HG03103 (cell line): ENCODE measurements at regions not wholly inside any gene's neighbourhood (a gene's known extent, or its start where the extent isn't known, plus 50 kb on each side); places are given as distances from the start of the nearest gene placed in this dataset.

ENCODE experiments used
- ATAC-seq: cut with Tn5 transposase; IDR thresholded peaks from one replicate; pipeline ENCODE4 v1.9.1; 2021; ENCODE audit warnings: low read depth; ENCODE audit not compliant: unreplicated experiment

DNA sequence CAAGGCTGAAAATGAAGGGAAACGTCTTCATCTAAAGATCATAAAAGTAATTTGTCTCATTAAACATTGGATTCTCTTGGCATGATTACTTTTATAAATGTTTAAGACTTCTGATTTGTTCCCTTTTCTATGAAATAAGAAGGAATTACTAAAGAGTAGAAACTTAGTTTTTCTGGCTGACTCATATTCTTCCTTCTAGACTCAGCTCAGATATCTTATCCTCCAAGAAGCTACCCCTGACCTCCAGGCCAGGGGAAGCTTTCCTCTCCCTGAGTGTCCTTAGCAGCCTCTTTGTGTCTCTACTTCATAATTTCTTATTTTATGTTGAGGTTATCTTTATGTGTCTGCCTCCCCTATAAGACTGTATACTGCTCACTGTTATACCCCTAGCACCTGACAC is 291.9 kb upstream of the STT3B start:
- no peak for ATAC-seq

DNA sequence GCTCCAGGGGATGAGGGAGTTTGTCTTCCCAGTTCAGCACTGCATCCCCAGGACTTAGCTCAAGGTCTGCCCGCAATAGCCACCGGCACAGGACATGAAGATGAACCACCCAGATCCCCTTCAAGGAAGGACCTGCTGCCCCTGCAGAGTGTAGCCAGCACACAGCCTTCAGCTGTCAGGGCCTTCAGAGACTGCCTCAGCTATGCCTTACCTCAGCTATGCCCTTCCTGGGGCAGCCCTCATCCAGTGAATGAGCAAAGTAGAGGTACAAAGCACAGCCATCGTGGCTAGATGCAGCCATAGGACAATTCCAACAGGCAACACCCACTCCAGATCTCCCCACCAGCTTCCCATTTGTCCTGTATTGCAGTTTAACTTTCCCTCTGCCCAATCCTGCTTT is 291.2 kb upstream of the STT3B start:
- no peak for ATAC-seq

DNA sequence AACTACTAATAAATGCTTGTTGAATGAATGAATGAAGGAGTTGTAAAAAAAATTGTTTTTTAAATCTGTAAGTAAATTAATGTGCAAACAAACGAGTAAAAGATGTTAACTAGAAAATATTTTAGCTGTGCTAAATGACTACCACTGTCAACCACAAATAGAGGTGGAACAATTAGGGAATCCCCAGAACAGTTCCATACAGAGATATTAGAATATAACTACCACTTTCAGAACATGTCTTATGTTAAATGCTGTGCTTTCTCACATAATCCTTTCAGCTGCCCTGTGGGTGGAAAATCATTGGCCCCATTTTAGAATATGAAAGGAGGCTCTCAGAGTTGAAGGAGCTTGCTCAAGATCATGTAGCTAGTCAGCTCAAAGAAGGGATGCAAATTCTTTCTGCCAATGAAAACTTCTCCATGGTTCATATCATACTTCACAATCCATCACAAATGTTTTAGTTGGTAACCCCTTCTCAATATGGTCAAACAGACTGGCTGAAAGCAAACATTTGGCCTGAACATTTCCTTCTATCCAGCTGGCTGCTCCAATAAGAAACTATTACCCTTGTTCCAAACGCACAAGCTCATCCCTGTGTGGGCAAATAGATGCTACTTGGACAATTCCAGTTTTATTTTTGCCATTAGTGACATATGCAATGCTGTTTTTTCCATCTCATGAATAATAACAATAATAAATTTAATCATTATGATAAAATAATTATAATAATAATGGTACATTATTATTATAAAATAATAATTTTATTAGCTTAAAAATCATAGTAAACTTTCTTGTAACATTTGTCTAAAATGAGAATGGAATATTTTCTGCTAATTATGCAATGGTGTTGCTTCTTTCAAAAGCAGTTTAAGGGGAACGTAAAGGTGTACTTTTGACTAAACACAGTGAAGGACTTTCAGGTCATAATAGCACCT is 290.4 kb upstream of the STT3B start:
- ATAC-seq: peak; percentile 69

DNA sequence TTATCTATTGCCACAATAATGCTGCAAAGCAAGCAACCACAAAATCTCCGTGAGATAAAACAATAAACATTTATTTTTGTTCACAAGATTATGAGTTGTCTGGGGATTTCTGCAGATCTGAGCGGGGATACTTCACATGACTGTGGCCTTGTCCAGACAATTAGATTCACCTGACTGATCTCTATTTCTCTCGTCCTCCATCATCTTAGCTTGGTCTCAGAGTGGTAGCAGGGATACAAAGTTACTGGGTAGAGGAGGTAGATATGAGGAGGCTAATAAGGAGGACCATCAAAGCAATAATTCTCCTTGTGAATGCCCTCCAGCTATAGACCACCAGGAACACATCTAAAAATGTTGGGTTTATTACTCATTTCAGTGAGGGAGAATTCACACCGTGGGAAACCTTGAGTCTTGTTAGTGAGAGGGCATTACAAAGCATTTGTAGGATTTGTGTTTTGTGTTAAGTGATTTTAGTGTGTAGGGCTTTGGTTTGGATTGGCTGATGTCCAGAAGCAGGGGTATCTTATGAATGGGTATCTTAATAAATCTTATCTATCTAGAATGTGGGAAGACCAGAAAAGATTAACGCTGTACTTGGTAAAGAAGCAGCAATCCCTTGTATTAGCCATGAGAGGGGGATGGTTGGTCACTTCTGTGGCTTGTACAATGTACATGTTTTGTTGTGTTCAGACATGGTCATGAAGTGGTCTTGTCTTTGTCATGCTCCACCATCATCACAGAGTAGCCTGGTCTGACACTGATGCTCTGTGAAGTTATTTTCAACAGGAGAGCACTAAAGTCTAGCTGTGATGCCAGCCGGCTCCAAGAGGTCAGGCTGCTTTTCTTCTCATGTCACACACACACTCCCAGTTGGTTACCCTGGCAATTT is 287.6 kb upstream of the STT3B start:
- no peak for ATAC-seq

DNA sequence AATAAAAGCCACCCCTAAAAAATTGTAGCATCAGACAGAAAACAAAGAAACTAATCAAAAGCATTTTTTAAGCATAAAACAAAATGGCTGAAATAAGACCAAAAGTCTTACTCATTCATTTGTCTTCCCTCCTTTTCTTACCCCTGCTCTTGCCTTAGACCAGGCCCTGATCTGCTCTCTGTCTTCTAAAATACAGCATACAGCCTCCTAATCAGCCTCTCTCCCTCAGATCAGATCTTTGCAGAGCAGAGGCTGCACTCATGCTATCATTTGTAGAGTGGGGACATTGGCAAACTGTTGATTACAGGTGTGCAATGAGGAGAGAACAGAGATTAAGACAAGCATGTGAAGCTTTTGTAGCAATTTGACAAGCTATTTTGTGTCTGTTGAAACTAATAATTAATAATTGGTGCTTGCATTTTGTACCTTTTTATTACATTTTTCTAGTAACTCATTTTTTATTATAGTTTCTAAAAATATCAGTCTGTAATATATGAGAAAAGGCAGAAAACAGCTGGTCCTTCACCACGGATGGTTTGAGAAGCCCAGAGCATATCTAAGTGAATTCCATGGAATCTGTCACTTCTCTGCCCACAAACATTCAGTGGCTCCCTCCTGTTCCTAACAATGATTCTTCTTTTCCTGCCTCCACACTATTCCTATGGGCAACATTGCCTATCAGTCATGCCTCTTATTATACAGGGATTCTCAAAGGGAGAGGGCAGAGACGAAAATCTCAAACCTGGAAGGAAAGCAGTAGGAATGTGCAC is 286.2 kb upstream of the STT3B start:
- ATAC-seq: no peak

DNA sequence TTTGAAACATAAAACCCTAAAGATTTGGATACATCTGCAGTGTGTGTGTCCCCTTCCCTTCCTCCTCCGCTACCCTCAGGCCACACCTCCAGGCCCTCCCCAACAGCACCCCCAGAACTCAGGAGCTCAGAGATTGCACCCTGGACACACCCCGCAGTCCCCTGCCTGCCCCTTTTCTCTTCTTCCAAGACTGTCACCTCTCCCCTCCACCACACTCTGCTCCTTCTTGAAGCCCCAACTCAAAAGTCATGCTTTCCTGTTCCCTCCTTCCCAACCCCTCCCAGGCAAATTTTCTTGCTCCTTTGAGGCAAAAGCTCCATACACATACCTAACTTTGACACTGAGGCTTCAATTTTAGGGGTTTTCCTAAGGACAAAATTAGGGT is 285.7 kb upstream of the STT3B start:
- no peak for ATAC-seq

DNA sequence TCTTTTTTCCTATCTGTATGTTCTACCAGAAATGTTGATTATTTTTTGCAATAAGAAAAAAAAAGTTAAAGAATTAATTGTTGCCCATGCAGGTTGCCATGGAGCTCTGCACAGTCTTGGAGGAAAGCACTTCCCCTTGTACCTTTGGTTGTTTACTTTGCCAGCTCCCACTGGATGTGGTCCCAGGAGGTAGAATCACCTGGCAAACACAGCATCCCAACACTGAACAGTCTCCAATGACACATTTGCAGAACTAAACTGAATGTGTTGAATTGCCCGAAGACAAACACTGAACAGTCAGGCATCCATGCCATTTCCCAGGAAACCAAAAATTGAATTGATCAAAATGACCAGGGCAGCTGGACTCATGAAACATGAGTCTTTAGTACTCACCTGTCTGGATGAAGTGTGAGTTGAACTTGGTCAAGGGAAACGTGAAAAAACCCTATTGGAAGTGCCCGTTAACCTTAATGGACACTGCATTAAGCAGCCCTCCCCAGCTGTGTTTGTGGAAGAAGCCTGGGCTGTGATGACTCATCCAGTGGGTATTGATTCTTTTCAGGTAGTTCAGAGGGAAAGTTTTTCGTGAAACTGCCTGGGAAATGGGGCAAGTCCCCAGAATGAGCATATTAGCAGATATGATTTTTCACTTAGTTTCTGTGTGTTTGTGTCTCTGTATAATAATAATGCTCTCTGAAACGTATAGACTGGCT is 284.7 kb upstream of the STT3B start:
- ATAC-seq: peak; percentile 47

DNA sequence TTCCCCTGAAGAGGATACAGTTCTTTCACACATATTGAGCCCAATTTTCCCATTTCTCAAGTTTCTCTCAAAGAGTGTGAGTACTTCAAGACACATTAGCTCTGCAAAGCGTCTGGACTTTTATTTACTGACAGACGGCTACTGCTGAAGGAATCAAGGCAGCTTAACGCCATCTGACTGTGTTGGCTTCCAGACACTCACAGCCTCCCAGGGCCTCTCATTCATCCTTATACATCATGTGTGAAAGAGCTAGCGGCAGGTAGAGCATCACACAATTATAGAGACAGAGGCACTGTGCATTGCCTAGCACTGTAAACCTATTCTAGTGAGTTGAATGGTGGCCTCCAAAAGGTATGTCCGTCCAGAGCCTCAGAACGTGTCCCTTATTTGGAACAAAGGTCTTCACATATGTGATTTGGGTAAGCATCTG is 284.1 kb upstream of the STT3B start:
- ATAC-seq: peak; percentile 17

DNA sequence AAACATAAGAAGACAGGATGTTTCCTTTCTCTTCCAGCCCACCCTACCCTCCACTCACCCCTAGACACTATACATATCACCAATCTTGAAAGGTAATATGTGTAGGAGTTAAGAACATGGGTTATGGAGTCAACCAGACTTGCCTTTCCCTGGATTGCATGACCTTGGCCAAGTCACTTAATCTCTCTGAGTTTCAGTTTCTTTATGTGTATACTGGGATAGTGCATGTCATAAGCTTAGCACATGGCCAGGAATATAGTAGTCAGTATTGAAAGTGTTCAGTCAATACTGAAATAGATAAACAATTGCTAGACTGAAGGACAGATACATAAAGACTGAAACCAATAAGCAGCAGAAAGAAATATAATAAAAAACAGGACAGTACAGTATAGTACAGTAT is 283.2 kb upstream of the STT3B start:
- ATAC-seq: no peak

DNA sequence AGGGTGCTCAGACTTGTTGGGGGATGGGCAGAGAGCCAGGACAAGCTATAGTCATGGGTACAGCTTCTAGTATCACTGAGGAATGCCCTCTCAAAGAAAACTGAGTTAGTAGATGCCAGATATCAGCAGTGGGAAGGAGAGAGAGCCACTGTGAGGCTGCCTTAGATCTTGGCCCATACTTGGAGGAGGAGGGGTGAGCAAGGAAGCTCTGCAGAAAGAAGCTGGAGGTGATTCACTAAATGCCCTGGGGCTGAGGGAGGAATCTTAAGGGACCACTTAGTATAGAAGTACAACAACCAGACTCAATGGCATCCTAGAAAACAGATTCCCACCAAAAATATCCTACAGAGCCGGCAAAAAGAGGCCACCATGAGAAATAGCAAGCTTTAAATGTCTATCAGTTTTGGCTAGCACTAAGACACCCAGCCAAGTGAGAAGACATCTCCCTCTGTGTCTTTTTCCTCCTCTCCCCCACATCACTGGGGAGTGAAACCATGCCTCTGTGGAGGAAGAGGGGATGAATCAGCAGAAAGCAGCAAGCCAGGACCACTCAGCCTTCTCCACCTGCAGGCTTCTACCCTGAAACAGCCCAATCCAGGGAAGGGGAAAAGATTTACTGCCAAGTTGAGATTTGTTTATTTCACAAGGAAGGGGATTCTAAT is 282.5 kb upstream of the STT3B start:
- no peak for ATAC-seq

DNA sequence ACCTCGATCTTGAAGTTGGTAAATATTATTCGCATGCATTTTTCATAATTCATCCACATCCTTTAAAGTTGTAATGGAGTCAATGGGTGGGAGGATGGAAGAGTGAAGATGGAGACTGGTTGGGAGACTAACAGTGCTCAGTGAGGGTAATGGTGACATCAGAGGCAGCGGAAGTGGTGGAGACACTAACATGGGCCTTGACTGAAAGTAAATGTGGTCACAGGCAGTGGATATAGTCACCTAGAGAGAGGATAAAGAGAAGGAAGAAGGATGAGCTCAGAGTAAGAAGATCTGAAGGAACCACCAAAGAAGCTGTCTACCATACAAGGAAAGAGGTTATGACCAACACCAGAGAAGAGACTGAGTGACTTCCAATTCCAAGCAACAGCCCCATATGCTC is 281.6 kb upstream of the STT3B start:
- ATAC-seq: no peak

DNA sequence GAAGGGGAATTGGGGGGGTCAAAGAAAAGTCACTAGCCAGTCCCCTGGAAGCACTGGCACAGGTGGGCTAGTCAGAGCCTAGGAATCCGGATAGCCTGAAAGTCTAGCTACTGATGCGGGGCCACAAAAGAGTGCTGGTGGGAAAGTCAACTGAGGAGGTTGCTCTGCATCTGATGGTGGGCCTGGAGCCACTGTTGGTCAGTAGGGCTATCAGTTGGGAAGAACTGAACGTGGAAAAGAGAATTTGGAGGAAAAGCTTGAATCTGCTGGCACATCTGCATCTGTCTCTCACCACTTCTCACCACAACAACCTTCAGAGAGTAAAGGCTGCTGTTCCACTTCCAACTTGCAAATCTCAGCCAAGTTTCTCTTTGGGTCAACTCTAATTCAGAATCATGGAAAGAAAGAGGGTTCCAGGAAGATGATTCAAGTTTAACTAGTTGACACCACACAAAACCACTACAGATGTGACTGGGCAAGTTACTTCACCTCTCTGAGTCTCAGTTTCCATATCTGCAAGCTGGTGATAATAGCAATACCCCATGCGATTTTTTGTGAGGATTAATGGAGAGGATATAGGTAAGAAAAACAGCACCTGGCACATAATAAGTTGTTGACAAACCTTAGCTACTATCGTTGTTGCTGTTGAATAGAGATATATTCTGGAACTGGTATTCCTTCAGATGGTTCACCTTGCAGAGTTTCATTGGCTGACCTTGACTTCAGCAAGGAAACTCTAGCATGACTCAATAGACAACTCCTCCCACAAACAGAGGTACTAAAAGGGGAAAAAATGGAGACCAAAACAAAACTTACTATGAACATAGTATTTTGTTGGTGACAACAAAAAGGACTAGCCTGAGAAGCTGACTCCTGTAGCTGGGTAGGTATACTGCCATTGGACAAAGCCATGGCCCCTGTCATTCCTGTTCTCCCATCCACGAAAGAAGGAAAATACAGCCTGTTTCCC is 280.2 kb upstream of the STT3B start:
- no peak for ATAC-seq

DNA sequence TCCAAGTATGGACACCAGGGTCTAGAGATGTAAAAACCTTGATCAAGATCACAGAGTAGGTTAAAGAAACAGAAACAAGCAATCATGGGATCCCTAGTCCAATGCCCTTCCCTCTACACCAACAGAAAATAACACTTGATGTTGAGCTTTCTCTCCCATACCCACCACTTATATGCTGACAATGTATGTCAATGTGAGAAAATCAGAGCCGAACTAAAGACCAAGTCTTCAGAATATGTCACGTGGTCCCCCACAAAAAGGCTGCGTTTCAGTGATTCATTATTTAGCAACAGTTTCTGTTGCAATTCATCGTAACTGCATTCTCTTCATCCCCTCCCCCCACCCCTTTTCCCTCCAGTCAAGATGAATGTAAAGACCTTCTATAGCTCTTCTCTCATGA is 278.9 kb upstream of the STT3B start:
- no peak for ATAC-seq

DNA sequence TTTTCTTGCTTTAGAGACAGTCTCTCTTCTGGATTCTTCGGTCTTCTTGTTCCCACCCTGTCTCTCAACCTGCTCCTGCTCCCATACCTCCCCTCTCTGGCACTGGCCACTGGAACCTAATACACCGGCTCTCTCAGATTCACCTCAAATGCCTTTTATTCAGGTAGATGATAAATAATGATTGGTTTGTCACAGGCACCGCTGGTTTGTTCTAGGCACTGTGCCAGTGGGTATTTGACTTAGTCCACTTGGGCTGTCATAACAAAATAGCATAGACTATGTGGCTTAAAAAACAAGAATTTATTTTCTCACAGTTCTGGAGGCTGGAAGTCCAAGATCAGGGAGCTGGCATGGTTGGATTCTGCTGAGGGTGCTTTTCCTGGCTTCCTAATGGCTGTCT is 278.2 kb upstream of the STT3B start:
- no peak for ATAC-seq

DNA sequence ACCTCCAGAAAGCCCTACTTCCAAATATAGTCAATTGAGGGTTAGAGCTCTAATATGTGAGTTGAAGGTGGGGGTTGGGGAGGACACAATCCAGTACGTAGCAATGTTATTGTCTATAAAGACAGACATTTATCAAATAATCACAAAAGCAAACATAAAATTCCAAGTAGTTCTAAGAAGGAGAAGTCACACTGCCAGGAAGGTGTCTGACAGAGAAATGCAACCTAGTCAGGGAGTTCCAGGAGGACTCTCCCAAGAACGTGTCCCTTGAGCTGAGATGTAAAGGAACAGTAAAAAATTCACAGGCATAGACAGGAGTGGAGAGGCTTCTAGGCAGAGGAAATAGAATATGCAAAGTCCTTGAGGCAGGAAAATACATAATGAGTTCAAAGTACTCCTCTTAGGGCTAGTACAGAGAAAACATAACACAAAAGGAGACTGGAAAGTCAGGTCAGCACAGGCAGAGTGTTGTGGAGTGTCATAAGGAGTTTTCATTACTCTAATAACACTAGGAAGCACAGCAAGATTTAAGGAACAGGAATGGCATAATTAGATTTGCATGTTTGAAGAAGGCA is 277.6 kb upstream of the STT3B start:
- ATAC-seq: no peak

DNA sequence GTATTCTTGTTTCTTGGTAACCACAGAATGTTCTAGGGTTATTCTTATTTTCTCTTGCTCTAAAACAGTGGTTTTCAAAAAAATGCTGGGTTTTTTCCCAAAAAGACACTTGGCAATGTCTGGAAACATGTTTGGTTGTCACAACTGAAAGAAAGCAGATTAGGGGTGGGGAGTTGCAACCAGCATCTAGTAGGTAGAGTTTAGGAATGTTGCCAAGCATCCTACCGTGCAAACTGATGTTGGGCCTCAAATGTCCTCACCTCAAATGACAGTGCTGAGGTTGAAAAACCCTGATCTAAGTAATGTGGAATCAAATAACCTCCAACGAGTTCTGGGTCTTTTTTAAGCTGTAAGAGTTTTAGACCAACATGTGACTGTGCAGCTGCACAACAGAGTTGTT is 270.5 kb upstream of the STT3B start:
- no peak for ATAC-seq

DNA sequence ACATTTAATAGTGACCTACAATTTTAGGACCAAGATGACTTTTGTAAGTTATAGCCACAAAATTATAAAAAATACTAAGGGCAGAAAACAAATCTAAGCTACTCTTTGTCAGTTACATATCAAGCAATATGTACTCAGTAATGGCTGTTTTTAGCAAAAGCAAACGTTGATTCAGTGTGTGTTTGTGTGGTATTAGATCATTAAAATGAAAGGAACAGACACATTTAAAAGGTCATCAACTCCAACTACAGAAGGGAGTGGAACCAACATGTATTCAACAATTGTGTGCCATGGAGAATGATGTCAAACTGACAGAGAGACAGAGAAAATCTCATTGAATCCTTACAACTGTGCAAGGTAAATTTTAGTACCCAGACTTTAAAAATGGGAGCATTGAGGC is 268.8 kb upstream of the STT3B start:
- no peak for ATAC-seq
